ENCODE measurements at regions not wholly inside any gene's neighbourhood (a gene's known extent, or its start where the extent isn't known, plus 50 kb on each side); places are given as distances from the start of the nearest gene placed in this dataset.
A peak's percentile ranks its signal among the peaks of the same experiment; 100 is the strongest.

DNA sequence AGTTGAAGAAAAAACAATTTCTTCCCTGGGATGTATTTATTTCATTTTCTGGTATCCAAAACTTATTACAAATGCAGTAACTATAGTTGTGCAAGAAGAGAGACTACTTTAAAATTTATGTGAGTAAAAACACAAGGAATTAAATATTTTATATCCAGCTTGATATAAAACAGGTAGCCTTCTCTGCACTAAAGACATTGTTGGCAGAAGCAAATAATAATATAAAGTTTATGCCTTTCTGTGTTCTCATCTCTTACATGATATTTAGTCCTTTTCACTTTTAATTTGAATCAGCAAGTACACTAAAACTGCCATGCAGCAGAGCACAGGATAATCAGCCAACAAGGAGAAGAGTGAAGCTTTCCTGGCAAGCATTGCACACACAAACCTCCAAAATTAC, 352.7 kb downstream of the ARL6IP6 start:
- Mint-ChIP-seq H3K4me3 (ENCODE audit: unreplicated experiment) (no peak overlapping the region), H3K27me3 (ENCODE audit: unreplicated experiment) (peaks cover 1% of the 10 kb centered on the region), H3K9me3 (ENCODE audit: unreplicated experiment) (no peaks in the 10 kb centered on the region), H3K4me1 (ENCODE audit: unreplicated experiment) (no peaks in the 10 kb centered on the region), H3K27ac (ENCODE audit: unreplicated experiment) (no peak overlapping the region), H3K36me3 (ENCODE audit: low read depth, unreplicated experiment) (no peaks in the 10 kb centered on the region)
- DNase-seq (ENCODE audit: low spot score) = no peak
- TF ChIP-seq, protein P1, sequence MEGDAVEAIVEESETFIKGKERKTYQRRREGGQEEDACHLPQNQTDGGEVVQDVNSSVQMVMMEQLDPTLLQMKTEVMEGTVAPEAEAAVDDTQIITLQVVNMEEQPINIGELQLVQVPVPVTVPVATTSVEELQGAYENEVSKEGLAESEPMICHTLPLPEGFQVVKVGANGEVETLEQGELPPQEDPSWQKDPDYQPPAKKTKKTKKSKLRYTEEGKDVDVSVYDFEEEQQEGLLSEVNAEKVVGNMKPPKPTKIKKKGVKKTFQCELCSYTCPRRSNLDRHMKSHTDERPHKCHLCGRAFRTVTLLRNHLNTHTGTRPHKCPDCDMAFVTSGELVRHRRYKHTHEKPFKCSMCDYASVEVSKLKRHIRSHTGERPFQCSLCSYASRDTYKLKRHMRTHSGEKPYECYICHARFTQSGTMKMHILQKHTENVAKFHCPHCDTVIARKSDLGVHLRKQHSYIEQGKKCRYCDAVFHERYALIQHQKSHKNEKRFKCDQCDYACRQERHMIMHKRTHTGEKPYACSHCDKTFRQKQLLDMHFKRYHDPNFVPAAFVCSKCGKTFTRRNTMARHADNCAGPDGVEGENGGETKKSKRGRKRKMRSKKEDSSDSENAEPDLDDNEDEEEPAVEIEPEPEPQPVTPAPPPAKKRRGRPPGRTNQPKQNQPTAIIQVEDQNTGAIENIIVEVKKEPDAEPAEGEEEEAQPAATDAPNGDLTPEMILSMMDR (IDR thresholded peaks at IDR 0.05; ENCODE audit: unreplicated experiment) = no peak

GRCh38 chr2:153068915-153069314, 350.5 kb downstream of the ARL6IP6 start:
- H3K27ac Mint-ChIP-seq (ENCODE audit: unreplicated experiment) = no peak overlapping the region
- TF ChIP-seq, protein P1 (IDR thresholded peaks at IDR 0.05; ENCODE audit: unreplicated experiment) = no peak
- no peak for DNase-seq (ENCODE audit: low spot score)
- peaks cover 1% of the 10 kb centered on the region for H3K27me3 Mint-ChIP-seq (ENCODE audit: unreplicated experiment)
- no peaks in the 10 kb centered on the region for H3K9me3 Mint-ChIP-seq (ENCODE audit: unreplicated experiment)
- no peak overlapping the region for H3K4me3 Mint-ChIP-seq (ENCODE audit: unreplicated experiment)
- no peaks in the 10 kb centered on the region for H3K4me1 Mint-ChIP-seq (ENCODE audit: unreplicated experiment)
- H3K36me3 Mint-ChIP-seq (ENCODE audit: low read depth, unreplicated experiment) = no peaks in the 10 kb centered on the region

DNA sequence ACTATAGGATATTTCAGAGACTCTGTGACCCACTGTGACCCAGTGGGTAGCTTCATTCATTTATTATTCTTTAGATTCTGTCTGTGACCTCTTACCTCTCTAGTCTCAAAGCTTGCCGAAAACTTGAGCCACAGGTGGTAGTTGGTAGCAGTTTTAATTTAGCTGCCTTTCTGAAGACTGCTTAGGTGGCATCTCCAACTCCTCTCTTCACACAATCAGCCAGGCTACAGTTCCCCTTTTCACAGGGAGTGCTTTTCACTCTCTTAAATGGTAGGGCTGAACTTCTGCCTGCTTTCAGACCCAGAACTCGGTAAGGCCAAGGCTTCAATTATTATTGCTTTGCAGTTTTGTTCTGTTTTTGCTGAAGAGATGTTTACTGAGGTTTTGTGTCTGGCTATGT, 349.6 kb downstream of the ARL6IP6 start:
- no peak for DNase-seq (ENCODE audit: low spot score)
- H3K27ac Mint-ChIP-seq (ENCODE audit: unreplicated experiment) = no peak overlapping the region
- TF ChIP-seq, protein P1 (IDR thresholded peaks at IDR 0.05; ENCODE audit: unreplicated experiment) = no peak
- H3K4me3 Mint-ChIP-seq (ENCODE audit: unreplicated experiment) = no peak overlapping the region
- no peaks in the 10 kb centered on the region for H3K36me3 Mint-ChIP-seq (ENCODE audit: low read depth, unreplicated experiment)
- peaks cover 1% of the 10 kb centered on the region for H3K27me3 Mint-ChIP-seq (ENCODE audit: unreplicated experiment)
- no peaks in the 10 kb centered on the region for H3K9me3 Mint-ChIP-seq (ENCODE audit: unreplicated experiment)
- H3K4me1 Mint-ChIP-seq (ENCODE audit: unreplicated experiment) = no peaks in the 10 kb centered on the region

DNA sequence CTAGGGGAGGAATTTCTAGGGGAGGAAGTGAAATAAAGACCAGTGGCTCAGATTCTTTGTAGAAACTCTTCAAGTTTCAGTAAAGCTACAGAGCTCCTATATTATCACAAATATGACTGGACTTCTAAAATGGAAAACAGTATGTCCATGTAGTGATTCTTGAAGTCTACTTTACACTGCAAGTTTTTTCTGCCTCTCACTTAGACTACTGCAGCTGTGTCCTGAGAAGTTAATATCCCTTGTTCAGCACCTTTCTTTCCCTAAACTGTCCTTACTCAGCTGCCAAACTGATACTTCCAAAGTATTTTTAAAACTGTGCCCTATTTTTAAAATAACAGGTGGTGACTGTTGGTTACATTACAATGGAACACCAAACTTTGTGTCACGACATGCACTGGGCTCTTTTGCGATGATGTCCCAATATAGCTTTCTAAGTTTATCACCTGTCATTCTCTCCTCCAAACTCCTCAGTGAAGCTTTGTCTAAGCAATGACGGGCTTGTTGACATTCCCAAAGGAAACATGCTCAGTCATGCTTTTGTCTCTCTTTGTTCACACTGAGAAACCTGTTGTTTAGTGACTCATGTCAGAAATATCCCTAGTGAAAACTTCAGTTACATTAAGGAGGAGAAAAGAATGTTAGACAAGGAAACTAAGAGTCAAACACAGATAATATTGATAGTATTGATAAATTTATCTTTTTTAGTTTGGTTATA, 341.1 kb downstream of the ARL6IP6 start:
- H3K4me3 Mint-ChIP-seq (ENCODE audit: unreplicated experiment) = no peak overlapping the region
- no peaks in the 10 kb centered on the region for H3K9me3 Mint-ChIP-seq (ENCODE audit: unreplicated experiment)
- peaks cover 14% of the 10 kb centered on the region for H3K4me1 Mint-ChIP-seq (ENCODE audit: unreplicated experiment)
- no peaks in the 10 kb centered on the region for H3K36me3 Mint-ChIP-seq (ENCODE audit: low read depth, unreplicated experiment)
- no peaks in the 10 kb centered on the region for H3K27me3 Mint-ChIP-seq (ENCODE audit: unreplicated experiment)
- H3K27ac Mint-ChIP-seq (ENCODE audit: unreplicated experiment) = peak overlapping the region; percentile 44
- peak; percentile 16 for DNase-seq (ENCODE audit: low spot score)
- TF ChIP-seq, protein P1 (IDR thresholded peaks at IDR 0.05; ENCODE audit: unreplicated experiment) = no peak

- peaks cover 17% of the 10 kb centered on the region for H3K4me1 Mint-ChIP-seq (ENCODE audit: unreplicated experiment)
- TF ChIP-seq, protein P1 (IDR thresholded peaks at IDR 0.05; ENCODE audit: unreplicated experiment) = no peak
- no peak for DNase-seq (ENCODE audit: low spot score)
- no peaks in the 10 kb centered on the region for H3K27me3 Mint-ChIP-seq (ENCODE audit: unreplicated experiment)
- H3K4me3 Mint-ChIP-seq (ENCODE audit: unreplicated experiment) = no peak overlapping the region
- H3K36me3 Mint-ChIP-seq (ENCODE audit: low read depth, unreplicated experiment) = no peaks in the 10 kb centered on the region
- H3K9me3 Mint-ChIP-seq (ENCODE audit: unreplicated experiment) = no peaks in the 10 kb centered on the region
- H3K27ac Mint-ChIP-seq (ENCODE audit: unreplicated experiment) = no peak overlapping the region
These were observed 339.3 kb downstream of the ARL6IP6 start for GRCh38 chr2:153057743-153058142.
